B cell (primary cell): ENCODE measurements at regions not wholly inside any gene's neighbourhood (a gene's known extent, or its start where the extent isn't known, plus 50 kb on each side); places are given as distances from the start of the nearest gene placed in this dataset.

Experiments used
- ATAC-seq: fragments of 200-7000 bp; cut with Tn5 transposase; one replicate; pipeline ENCODE4 v1.10.0; 2021; ENCODE audit warnings: low read depth, mild to moderate bottlenecking, moderate number of reproducible peaks, moderate library complexity
- CTCF ChIA-PET: fragments of 350-600 bp; sonication (Branson Sonifier 250); formaldehyde crosslinking; loops from one replicate; lab custom pipeline; 2021; ENCODE audit warnings: antibody characterized with exemption, inconsistent platforms; lab: Charles Lee
- POLR2A ChIA-PET: fragments of 350-600 bp; sonication (Branson Sonifier 250); formaldehyde crosslinking; loops from one replicate; lab custom pipeline; 2021; ENCODE audit warnings: antibody characterized with exemption; lab: Charles Lee
- DNase-seq: peaks from one replicate; pipeline ENCODE4 v3.0.0; 2013
- H2AFZ ChIP-seq: 2 replicates; pipeline ENCODE4 v1.6.1; 2012; ENCODE audit warnings: mild to moderate bottlenecking, low read depth, low read length; ENCODE audit not compliant: insufficient read depth, poor library complexity, severe bottlenecking
- H3K27ac ChIP-seq, 2 donors: 1 replicate in 1 of 2; 2 replicates in 1 of 2; pipeline ENCODE4 v1.5.1; 2012 to 2013; ENCODE audit warnings: low read length in 2 of 2, mild to moderate bottlenecking in 2 of 2, moderate library complexity in 1 of 2
- H3K27me3 ChIP-seq, 4 experiments: fragments of 200-600 bp in 1 of 4; sonication (generic) in 1 of 4; replicated peaks in 1 of 4; 1 replicate in 2 of 4; 2 replicates in 2 of 4; pipeline versions ENCODE4 v1.6.1 to v1.7.0; 2013 to 2016; ENCODE audit warnings: low read length in 3 of 4, mild to moderate bottlenecking in 2 of 4, mixed read lengths in 1 of 4, moderate library complexity in 1 of 4; ENCODE audit not compliant: insufficient read depth in 4 of 4, control insufficient read depth in 3 of 4; ENCODE audit errors: control extremely low read depth in 1 of 4
- H3K36me3 ChIP-seq, 2 experiments: replicated peaks in 1 of 2; 1 replicate in 1 of 2; 2 replicates in 1 of 2; pipeline versions ENCODE4 v1.6.1 to v1.7.1; 2013; ENCODE audit warnings: low read length in 1 of 2; ENCODE audit not compliant: insufficient read depth in 2 of 2, control insufficient read depth in 1 of 2; ENCODE audit errors: control extremely low read depth in 1 of 2, extremely low read depth in 1 of 2
- H3K4me1 ChIP-seq, 2 donors: fragments of 200-600 bp in 1 of 2; sonication (generic) in 1 of 2; 1 replicate in 1 of 2; 2 replicates in 1 of 2; pipeline versions ENCODE4 v1.5.1 to v1.6.1; 2013 to 2017; ENCODE audit warnings: low read length in 2 of 2; ENCODE audit not compliant: control insufficient read depth in 2 of 2, insufficient read depth in 2 of 2
- H3K4me2 ChIP-seq: replicated peaks from 2 replicates; pipeline ENCODE3; 2012; ENCODE audit warnings: mild to moderate bottlenecking, low read depth, low read length; ENCODE audit not compliant: poor library complexity, severe bottlenecking
- H3K4me3 ChIP-seq, 5 experiments: fragments of 200-600 bp in 1 of 5; sonication (generic) in 1 of 5; 1 replicate in 3 of 5; 2 replicates in 2 of 5; pipeline versions ENCODE4 v1.5.1 to v1.7.0; 2011 to 2016; ENCODE audit warnings: low read length in 4 of 5, mild to moderate bottlenecking in 4 of 5, low read depth in 2 of 5, control low read depth in 1 of 5, moderate library complexity in 1 of 5; ENCODE audit not compliant: insufficient read depth in 1 of 5; ENCODE audit errors: control extremely low read depth in 1 of 5, extremely low read depth in 1 of 5
- H3K79me2 ChIP-seq: fragments of 200-600 bp; sonication (generic); one replicate; pipeline ENCODE4 v1.6.0; 2016; ENCODE audit warnings: low read length; ENCODE audit not compliant: control insufficient read depth, insufficient read depth
- H3K9ac ChIP-seq: fragments of 200-600 bp; sonication (generic); 2 replicates; pipeline ENCODE4 v1.6.1; 2017; ENCODE audit warnings: mild to moderate bottlenecking, low read length, moderate library complexity
- H3K9me3 ChIP-seq, 3 donors: one replicate each; pipeline versions ENCODE4 v1.6.1 to v1.7.1; 2013; ENCODE audit warnings: low read length in 2 of 3; ENCODE audit not compliant: control insufficient read depth in 2 of 3, insufficient read depth in 1 of 3; ENCODE audit errors: control extremely low read depth in 1 of 3
- H4K20me1 ChIP-seq: 2 replicates; pipeline ENCODE4 v1.6.0; 2012; ENCODE audit warnings: mild to moderate bottlenecking, low read length; ENCODE audit not compliant: insufficient read depth, control insufficient read depth, poor library complexity, severe bottlenecking
- H3K27ac Mint-ChIP-seq: one replicate; pipeline ENCODE4 v1.8.0; 2021; ENCODE audit warnings: mixed read lengths
- H3K27me3 Mint-ChIP-seq: one replicate; pipeline ENCODE4 v1.8.0; 2021; ENCODE audit warnings: mixed read lengths
- H3K4me1 Mint-ChIP-seq: one replicate; pipeline ENCODE4 v1.8.0; 2021; ENCODE audit warnings: mixed read lengths
- H3K4me3 Mint-ChIP-seq: one replicate; pipeline ENCODE4 v1.8.0; 2021; ENCODE audit warnings: mixed read lengths
- H3K9me3 Mint-ChIP-seq: one replicate; pipeline ENCODE4 v1.8.0; 2022; ENCODE audit warnings: mixed read lengths; ENCODE audit not compliant: insufficient read depth
- EZH2 ChIP-seq: IDR thresholded peaks from 2 replicates; pipeline ENCODE4 v1.6.1; 2012; ENCODE audit warnings: borderline replicate concordance, low read depth, mild to moderate bottlenecking, moderate library complexity, low read length; ENCODE audit not compliant: insufficient read depth, poor library complexity, severe bottlenecking
- WGBS: methylation state at CpG from one replicate; pipeline ENCODE4 v1.1.5; 2013; ENCODE audit warnings: missing lambda C conversion rate; ENCODE audit not compliant: insufficient coverage; 5-methylcytosine and 5-hydroxymethylcytosine counted together
- intact Hi-C: fragments of 100-400 bp; cut with micrococcal nuclease; formaldehyde crosslinking; loops from one replicate; pipeline ENCODE4 v1.10.0; 2022
- TF ChIP-seq, protein P1 (sequence below): fragments of 200-600 bp; IDR thresholded peaks from one replicate; pipeline ENCODE4 v1.8.0; 2022; ENCODE audit warnings: antibody characterized with exemption, mild to moderate bottlenecking

- no peak overlapping the region for H3K4me3 Mint-ChIP-seq
- Histone ChIP-seq H3K4me1 (no peaks in the 10 kb centered on the region), H3K4me2 (no peak overlapping the region), H4K20me1 (no peaks in the 10 kb centered on the region), H3K4me3 (no peak overlapping the region), H2AFZ (no peak overlapping the region), H3K27ac (no peak overlapping the region), H3K9me3 (peaks cover 0 to 3% (median 1%) of the 10 kb centered on the region in 3 donors), H3K36me3 (no peaks in the 10 kb centered on the region), H3K79me2 (no peaks in the 10 kb centered on the region), H3K9ac (no peak overlapping the region), H3K27me3 (no peaks in the 10 kb centered on the region)
- DNase-seq, result no peak
- no peak for ATAC-seq
- no peaks in the 10 kb centered on the region for H3K4me1 Mint-ChIP-seq
- 90% methylated on average over 7 of the region's 8 CpGs for WGBS
- no peaks in the 10 kb centered on the region for H3K27me3 Mint-ChIP-seq
- no peak overlapping the region for H3K27ac Mint-ChIP-seq
- intact Hi-C loops, result no loop called here
- no peaks in the 10 kb centered on the region for H3K9me3 Mint-ChIP-seq
- TF ChIP-seq EZH2, result no peak
- TF ChIP-seq, protein P1, sequence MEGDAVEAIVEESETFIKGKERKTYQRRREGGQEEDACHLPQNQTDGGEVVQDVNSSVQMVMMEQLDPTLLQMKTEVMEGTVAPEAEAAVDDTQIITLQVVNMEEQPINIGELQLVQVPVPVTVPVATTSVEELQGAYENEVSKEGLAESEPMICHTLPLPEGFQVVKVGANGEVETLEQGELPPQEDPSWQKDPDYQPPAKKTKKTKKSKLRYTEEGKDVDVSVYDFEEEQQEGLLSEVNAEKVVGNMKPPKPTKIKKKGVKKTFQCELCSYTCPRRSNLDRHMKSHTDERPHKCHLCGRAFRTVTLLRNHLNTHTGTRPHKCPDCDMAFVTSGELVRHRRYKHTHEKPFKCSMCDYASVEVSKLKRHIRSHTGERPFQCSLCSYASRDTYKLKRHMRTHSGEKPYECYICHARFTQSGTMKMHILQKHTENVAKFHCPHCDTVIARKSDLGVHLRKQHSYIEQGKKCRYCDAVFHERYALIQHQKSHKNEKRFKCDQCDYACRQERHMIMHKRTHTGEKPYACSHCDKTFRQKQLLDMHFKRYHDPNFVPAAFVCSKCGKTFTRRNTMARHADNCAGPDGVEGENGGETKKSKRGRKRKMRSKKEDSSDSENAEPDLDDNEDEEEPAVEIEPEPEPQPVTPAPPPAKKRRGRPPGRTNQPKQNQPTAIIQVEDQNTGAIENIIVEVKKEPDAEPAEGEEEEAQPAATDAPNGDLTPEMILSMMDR, result no peak
- ChIA-PET POLR2A (no interaction called here), CTCF (no interaction called here)
Measured at GRCh38 chr18:38654946-38655345, 1089.3 kb upstream of the CELF4 start.

- DNase-seq (no peak), ATAC-seq (no peak)
- WGBS, result 92% methylated on average over 2 of the region's 4 CpGs
- H3K79me2 ChIP-seq, result no peaks in the 10 kb centered on the region
- no peaks in the 10 kb centered on the region for H3K4me1 ChIP-seq
- no peak overlapping the region for H2AFZ ChIP-seq
- Mint-ChIP-seq H3K27me3 (no peaks in the 10 kb centered on the region), H3K27ac (no peak overlapping the region), H3K4me1 (no peaks in the 10 kb centered on the region), H3K9me3 (no peaks in the 10 kb centered on the region), H3K4me3 (no peak overlapping the region)
- no peak overlapping the region for H3K9ac ChIP-seq
- ChIA-PET CTCF (no interaction called here), POLR2A (no interaction called here)
- no peak overlapping the region for H3K4me2 ChIP-seq
- no peaks in the 10 kb centered on the region for H3K27me3 ChIP-seq
- no peak overlapping the region for H3K27ac ChIP-seq
- H4K20me1 ChIP-seq, result no peaks in the 10 kb centered on the region
- intact Hi-C loops, result no loop called here
- TF ChIP-seq, protein P1, result no peak
- TF ChIP-seq EZH2, result no peak
- H3K36me3 ChIP-seq, result no peaks in the 10 kb centered on the region
- no peak overlapping the region for H3K4me3 ChIP-seq
- peaks cover 0 to 3% (median 1%) of the 10 kb centered on the region in 3 donors for H3K9me3 ChIP-seq
Measured at GRCh38 chr18:38651736-38652135, 1086.1 kb upstream of the CELF4 start.
